ENCODE measurements at regions not wholly inside any gene's neighbourhood (a gene's known extent, or its start where the extent isn't known, plus 50 kb on each side); places are given as distances from the start of the nearest gene placed in this dataset.

DNA sequence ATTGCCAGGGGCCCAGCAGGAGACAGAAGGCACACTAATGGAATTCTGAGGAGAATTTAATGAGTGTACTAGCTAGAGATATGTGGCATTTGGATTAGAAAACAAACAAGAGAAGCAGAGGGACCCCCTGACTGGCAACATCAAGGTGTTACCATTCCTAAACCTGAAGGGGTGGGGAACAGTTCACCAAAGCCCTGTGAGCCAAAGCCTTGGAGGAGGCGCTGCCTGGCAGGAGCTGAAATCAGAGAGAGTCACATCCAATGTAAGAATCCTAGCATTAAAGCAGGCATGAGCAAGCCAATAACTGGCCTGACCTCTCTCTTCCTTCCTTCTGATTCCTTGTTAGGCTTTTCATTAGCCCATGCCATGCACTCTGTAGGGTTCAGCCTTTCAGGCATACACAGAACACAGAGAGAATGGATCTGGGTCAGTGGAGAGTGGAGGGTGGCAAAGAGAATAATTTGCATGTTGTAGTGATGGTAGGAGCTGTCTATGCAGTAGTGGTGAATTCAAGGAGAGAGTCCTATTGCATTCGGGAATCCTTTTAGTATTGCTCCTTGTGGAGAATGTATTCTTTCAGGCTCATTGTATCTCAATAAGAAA lies 367.2 kb upstream of the MAN1A1 start:
- no peaks in the 10 kb centered on the region for H3K36me3 ChIP-seq (ENCODE audit: control insufficient read depth, insufficient read depth, low read length)
- DNase-seq (ENCODE audit: low read depth, low spot score) (no peak), ATAC-seq (no peak)
- intact Hi-C loops (cut with micrococcal nuclease; ENCODE audit: unreplicated experiment) (no loop called here), in situ Hi-C loops (cut with HindIII; ENCODE audit: low pct_unique_long_range_greater_than_20kb, low sequenced_read_pairs) (no loop called here)
- ChIA-PET CTCF (no interaction called here), POLR2A (no interaction called here)
- no peak for TF ChIP-seq SIN3A (IDR thresholded peaks at IDR 0.05; ENCODE audit: borderline replicate concordance, insufficient read depth, low read depth, low read length)
- no peak for TF ChIP-seq POLR2AphosphoS5 (IDR thresholded peaks at IDR 0.05; ENCODE audit: low read depth, low read length)
- TF ChIP-seq, protein P1, sequence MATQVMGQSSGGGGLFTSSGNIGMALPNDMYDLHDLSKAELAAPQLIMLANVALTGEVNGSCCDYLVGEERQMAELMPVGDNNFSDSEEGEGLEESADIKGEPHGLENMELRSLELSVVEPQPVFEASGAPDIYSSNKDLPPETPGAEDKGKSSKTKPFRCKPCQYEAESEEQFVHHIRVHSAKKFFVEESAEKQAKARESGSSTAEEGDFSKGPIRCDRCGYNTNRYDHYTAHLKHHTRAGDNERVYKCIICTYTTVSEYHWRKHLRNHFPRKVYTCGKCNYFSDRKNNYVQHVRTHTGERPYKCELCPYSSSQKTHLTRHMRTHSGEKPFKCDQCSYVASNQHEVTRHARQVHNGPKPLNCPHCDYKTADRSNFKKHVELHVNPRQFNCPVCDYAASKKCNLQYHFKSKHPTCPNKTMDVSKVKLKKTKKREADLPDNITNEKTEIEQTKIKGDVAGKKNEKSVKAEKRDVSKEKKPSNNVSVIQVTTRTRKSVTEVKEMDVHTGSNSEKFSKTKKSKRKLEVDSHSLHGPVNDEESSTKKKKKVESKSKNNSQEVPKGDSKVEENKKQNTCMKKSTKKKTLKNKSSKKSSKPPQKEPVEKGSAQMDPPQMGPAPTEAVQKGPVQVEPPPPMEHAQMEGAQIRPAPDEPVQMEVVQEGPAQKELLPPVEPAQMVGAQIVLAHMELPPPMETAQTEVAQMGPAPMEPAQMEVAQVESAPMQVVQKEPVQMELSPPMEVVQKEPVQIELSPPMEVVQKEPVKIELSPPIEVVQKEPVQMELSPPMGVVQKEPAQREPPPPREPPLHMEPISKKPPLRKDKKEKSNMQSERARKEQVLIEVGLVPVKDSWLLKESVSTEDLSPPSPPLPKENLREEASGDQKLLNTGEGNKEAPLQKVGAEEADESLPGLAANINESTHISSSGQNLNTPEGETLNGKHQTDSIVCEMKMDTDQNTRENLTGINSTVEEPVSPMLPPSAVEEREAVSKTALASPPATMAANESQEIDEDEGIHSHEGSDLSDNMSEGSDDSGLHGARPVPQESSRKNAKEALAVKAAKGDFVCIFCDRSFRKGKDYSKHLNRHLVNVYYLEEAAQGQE (IDR thresholded peaks at IDR 0.05; ENCODE audit: insufficient read depth in 1 of 2, low read depth in 2 of 2, low read length in 1 of 2) = no peak
- TF ChIP-seq CTCF (IDR thresholded peaks at IDR 0.05) = no peak
- TF ChIP-seq TCF7L2 (IDR thresholded peaks at IDR 0.05; ENCODE audit: low read depth, low read length) = no peak
- H3K27me3 ChIP-seq (ENCODE audit: control insufficient read depth, insufficient read depth, low read length) = no peaks in the 10 kb centered on the region
- no peaks in the 10 kb centered on the region for H3K4me1 ChIP-seq (ENCODE audit: control insufficient read depth, insufficient read depth, low read length)
- BruUV-seq (replicated peaks) = no TSS peak
- H3K4me3 ChIP-seq (ENCODE audit: low read depth in 2 of 2, low read length in 2 of 2) = no peak overlapping the region
- H3K27ac ChIP-seq (ENCODE audit: low read length) = no peak overlapping the region
- H3K9me3 ChIP-seq (ENCODE audit: control insufficient read depth, insufficient read depth, low read depth, low read length) = no peaks in the 10 kb centered on the region

DNA sequence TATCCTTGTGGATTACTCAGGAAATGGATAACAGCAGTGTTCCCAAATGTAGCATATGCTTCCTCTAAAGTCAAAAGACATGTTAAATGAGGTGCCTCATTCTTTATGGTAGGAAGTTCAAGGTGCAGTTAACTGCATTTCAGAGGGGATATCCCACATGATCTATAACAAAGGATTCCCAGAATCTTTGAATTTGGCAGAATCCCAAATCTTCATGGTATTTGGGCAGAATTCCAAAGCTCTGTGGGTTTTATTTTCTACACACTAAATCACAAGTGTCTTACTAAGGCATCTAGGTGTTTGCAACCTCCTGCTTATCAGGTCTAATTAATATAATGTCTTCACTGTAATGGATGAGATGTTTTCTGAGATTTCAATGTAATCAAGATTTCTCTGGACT lies 364.3 kb upstream of the MAN1A1 start:
- H3K4me1 ChIP-seq (ENCODE audit: control insufficient read depth, insufficient read depth, low read length) = no peaks in the 10 kb centered on the region
- no TSS peak for BruUV-seq (replicated peaks)
- no peaks in the 10 kb centered on the region for H3K27me3 ChIP-seq (ENCODE audit: control insufficient read depth, insufficient read depth, low read length)
- TF ChIP-seq SIN3A (IDR thresholded peaks at IDR 0.05; ENCODE audit: borderline replicate concordance, insufficient read depth, low read depth, low read length) (no peak), TCF7L2 (IDR thresholded peaks at IDR 0.05; ENCODE audit: low read depth, low read length) (no peak)
- TF ChIP-seq, protein P1 (IDR thresholded peaks at IDR 0.05; ENCODE audit: insufficient read depth in 1 of 2, low read depth in 2 of 2, low read length in 1 of 2) = no peak
- ATAC-seq = no peak
- ChIA-PET CTCF (no interaction called here), POLR2A (no interaction called here)
- intact Hi-C loops (cut with micrococcal nuclease; ENCODE audit: unreplicated experiment) (no loop called here), in situ Hi-C loops (cut with HindIII; ENCODE audit: low pct_unique_long_range_greater_than_20kb, low sequenced_read_pairs) (no loop called here)
- no peak overlapping the region for H3K27ac ChIP-seq (ENCODE audit: low read length)
- no peaks in the 10 kb centered on the region for H3K36me3 ChIP-seq (ENCODE audit: control insufficient read depth, insufficient read depth, low read length)
- no peaks in the 10 kb centered on the region for H3K9me3 ChIP-seq (ENCODE audit: control insufficient read depth, insufficient read depth, low read depth, low read length)
- no peak overlapping the region for H3K4me3 ChIP-seq (ENCODE audit: low read depth in 2 of 2, low read length in 2 of 2)
- DNase-seq (ENCODE audit: low read depth, low spot score) = no peak
